Astrocyte (in vitro differentiated cells and primary cell): ENCODE measurements at regions not wholly inside any gene's neighbourhood (a gene's known extent, or its start where the extent isn't known, plus 50 kb on each side); places are given as distances from the start of the nearest gene placed in this dataset.

Source experiments
- DNase-seq: peaks from one replicate; pipeline ENCODE4 v3.0.0-alpha.2; 2010; ENCODE audit warnings: low read depth
- FAIRE-seq: peaks from 2 replicates; lab custom pipeline; 2011; peaks lifted over from hg19 to GRCh38; lab: Jason Lieb, UNC
- H2AFZ ChIP-seq: 2 replicates; pipeline ENCODE4 v1.6.0; 2012; ENCODE audit warnings: low read depth, low read length, inconsistent platforms
- H3K27ac ChIP-seq: 2 replicates; pipeline ENCODE4 v1.5.1; 2011; ENCODE audit warnings: low read depth, low read length, inconsistent platforms
- H3K27me3 ChIP-seq: 2 replicates; pipeline ENCODE4 v1.6.0; 2011; ENCODE audit warnings: low read length, inconsistent platforms; ENCODE audit not compliant: insufficient read depth
- H3K36me3 ChIP-seq: 2 replicates; pipeline ENCODE4 v1.5.1; 2011; ENCODE audit warnings: low read length, inconsistent platforms; ENCODE audit not compliant: insufficient read depth
- H3K4me1 ChIP-seq: 2 replicates; pipeline ENCODE4 v1.5.1; 2011; ENCODE audit warnings: low read length, inconsistent platforms; ENCODE audit not compliant: insufficient read depth
- H3K4me2 ChIP-seq: 2 replicates; pipeline ENCODE4 v1.6.0; 2012; ENCODE audit warnings: low read length, inconsistent platforms
- H3K4me3 ChIP-seq: 2 replicates; pipeline ENCODE4 v1.5.1; 2011; ENCODE audit warnings: low read depth, mild to moderate bottlenecking, low read length, inconsistent platforms; ENCODE audit not compliant: insufficient read depth
- H3K79me2 ChIP-seq: 2 replicates; pipeline ENCODE4 v1.6.0; 2012; ENCODE audit warnings: mild to moderate bottlenecking, low read length, inconsistent platforms; ENCODE audit not compliant: insufficient read depth
- H3K9ac ChIP-seq: 2 replicates; pipeline ENCODE4 v1.6.0; 2012; ENCODE audit warnings: mild to moderate bottlenecking, low read length, inconsistent platforms
- H3K9me3 ChIP-seq: 2 replicates; pipeline ENCODE4 v1.5.1; 2012; ENCODE audit warnings: low read depth, mild to moderate bottlenecking, low read length, inconsistent platforms; ENCODE audit not compliant: insufficient read depth
- H4K20me1 ChIP-seq: 2 replicates; pipeline ENCODE4 v1.6.0; 2012; ENCODE audit warnings: low read length, inconsistent platforms; ENCODE audit not compliant: insufficient read depth
- H3K27ac Mint-ChIP-seq: one replicate; pipeline ENCODE4 v1.8.0; 2021; ENCODE audit warnings: mild to moderate bottlenecking, mixed read lengths; ENCODE audit not compliant: unreplicated experiment
- H3K27me3 Mint-ChIP-seq: one replicate; pipeline ENCODE4 v1.8.0; 2021; ENCODE audit warnings: low read depth, mixed read lengths; ENCODE audit not compliant: unreplicated experiment
- H3K36me3 Mint-ChIP-seq: one replicate; pipeline ENCODE4 v1.8.0; 2021; ENCODE audit warnings: low read depth, mixed read lengths; ENCODE audit not compliant: unreplicated experiment
- H3K4me1 Mint-ChIP-seq: one replicate; pipeline ENCODE4 v1.8.0; 2021; ENCODE audit warnings: low read depth, mixed read lengths; ENCODE audit not compliant: unreplicated experiment
- H3K4me3 Mint-ChIP-seq: one replicate; pipeline ENCODE4 v1.8.0; 2021; ENCODE audit warnings: mild to moderate bottlenecking, moderate library complexity, mixed read lengths; ENCODE audit not compliant: unreplicated experiment
- H3K9me3 Mint-ChIP-seq: one replicate; pipeline ENCODE4 v1.8.0; 2021; ENCODE audit warnings: mild to moderate bottlenecking, mixed read lengths; ENCODE audit not compliant: unreplicated experiment
- EZH2 ChIP-seq: IDR thresholded peaks from 2 replicates; pipeline ENCODE4 v1.6.1; 2012; ENCODE audit warnings: mild to moderate bottlenecking, low read length, inconsistent platforms; ENCODE audit not compliant: insufficient read depth
- TF ChIP-seq, protein P1 (sequence below): IDR thresholded peaks from 2 replicates; pipeline ENCODE4 v1.5.1; 2011; ENCODE audit warnings: low read depth, mild to moderate bottlenecking, inconsistent platforms, low read length, moderate library complexity; ENCODE audit not compliant: insufficient read depth

DNA sequence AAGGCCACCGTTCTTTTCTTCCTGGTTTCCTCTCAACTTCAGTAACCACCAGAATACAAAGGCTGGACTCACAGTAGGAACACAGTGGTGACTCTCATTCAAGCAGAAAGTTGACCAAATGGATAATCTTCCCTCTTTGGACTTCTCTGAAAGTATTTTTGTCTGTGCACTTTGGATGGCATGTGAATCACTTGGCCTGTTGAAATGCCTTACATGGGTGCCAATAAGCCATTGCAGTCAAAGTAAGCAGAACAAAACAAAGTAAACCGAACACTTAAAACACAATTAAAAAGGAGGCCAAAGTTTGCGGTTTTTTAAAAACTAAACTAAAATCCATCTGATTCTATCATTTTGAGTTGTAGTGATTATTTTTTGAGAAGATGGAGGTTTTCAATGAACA, 370.1 kb upstream of the DDHD1 start:
- H3K27ac ChIP-seq: no peak overlapping the region
- no peaks in the 10 kb centered on the region for H3K36me3 ChIP-seq
- H3K4me3 ChIP-seq: no peak overlapping the region
- no peaks in the 10 kb centered on the region for H3K9me3 ChIP-seq
- H3K27me3 ChIP-seq: no peaks in the 10 kb centered on the region
- Mint-ChIP-seq H3K4me3 (no peak overlapping the region), H3K36me3 (no peaks in the 10 kb centered on the region), H3K9me3 (peaks cover 5% of the 10 kb centered on the region), H3K27me3 (no peaks in the 10 kb centered on the region), H3K4me1 (peaks cover 7% of the 10 kb centered on the region), H3K27ac (no peak overlapping the region)
- H3K9ac ChIP-seq: no peak overlapping the region
- H3K4me2 ChIP-seq: no peak overlapping the region
- no peak for TF ChIP-seq EZH2
- TF ChIP-seq, protein P1, sequence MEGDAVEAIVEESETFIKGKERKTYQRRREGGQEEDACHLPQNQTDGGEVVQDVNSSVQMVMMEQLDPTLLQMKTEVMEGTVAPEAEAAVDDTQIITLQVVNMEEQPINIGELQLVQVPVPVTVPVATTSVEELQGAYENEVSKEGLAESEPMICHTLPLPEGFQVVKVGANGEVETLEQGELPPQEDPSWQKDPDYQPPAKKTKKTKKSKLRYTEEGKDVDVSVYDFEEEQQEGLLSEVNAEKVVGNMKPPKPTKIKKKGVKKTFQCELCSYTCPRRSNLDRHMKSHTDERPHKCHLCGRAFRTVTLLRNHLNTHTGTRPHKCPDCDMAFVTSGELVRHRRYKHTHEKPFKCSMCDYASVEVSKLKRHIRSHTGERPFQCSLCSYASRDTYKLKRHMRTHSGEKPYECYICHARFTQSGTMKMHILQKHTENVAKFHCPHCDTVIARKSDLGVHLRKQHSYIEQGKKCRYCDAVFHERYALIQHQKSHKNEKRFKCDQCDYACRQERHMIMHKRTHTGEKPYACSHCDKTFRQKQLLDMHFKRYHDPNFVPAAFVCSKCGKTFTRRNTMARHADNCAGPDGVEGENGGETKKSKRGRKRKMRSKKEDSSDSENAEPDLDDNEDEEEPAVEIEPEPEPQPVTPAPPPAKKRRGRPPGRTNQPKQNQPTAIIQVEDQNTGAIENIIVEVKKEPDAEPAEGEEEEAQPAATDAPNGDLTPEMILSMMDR: no peak
- no peaks in the 10 kb centered on the region for H3K79me2 ChIP-seq
- DNase-seq (no peak), FAIRE-seq (no peak)
- H4K20me1 ChIP-seq: no peaks in the 10 kb centered on the region
- H3K4me1 ChIP-seq: peaks cover 7% of the 10 kb centered on the region
- H2AFZ ChIP-seq: no peak overlapping the region

DNA sequence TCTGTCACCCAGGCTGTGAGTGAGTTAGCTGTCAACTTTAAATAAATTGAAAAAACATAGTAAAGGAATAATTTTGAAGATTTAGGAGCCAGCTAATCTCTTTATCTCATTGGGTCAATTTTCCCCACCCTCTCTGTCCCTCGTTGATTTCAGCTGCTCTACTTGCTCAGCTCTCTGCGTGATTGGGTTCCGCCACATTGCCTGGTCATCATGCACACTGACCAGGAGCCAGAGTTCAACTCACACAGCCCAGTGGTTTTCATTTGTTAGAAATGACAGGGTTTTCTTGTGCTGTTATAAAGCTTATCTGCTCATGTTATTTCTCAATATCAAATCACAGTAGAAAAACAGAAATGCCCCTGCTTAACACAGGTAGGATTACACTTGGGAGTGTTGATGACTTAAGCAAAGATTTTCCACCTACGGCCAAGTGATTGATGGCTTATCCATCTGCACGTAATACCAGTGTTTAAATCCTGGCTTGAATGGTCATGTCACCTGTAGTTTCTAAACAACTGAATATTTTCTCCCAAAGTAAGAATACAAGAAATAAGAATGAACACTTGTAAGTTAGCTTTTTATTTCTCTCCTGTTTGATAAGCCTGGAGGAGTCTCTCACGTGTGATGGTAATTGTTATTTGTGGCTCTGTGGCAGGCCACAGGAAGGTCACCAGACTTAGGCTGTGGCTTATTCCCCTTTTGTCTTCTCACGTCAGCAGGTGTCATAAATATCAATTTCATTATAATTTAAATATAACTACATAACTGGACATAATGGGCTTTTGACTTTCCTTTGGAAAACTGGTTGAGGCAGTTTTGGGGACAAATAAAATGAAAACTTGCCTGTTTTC, 367.2 kb upstream of the DDHD1 start:
- H4K20me1 ChIP-seq: no peaks in the 10 kb centered on the region
- H2AFZ ChIP-seq: no peak overlapping the region
- Mint-ChIP-seq H3K4me1 (peaks cover 23% of the 10 kb centered on the region), H3K27me3 (no peaks in the 10 kb centered on the region), H3K9me3 (peaks cover 5% of the 10 kb centered on the region), H3K27ac (no peak overlapping the region), H3K36me3 (no peaks in the 10 kb centered on the region), H3K4me3 (no peak overlapping the region)
- no peak overlapping the region for H3K27ac ChIP-seq
- no peaks in the 10 kb centered on the region for H3K36me3 ChIP-seq
- FAIRE-seq (no peak), DNase-seq (no peak)
- no peaks in the 10 kb centered on the region for H3K9me3 ChIP-seq
- peaks cover 18% of the 10 kb centered on the region for H3K4me1 ChIP-seq
- H3K9ac ChIP-seq: no peak overlapping the region
- H3K27me3 ChIP-seq: no peaks in the 10 kb centered on the region
- H3K79me2 ChIP-seq: no peaks in the 10 kb centered on the region
- no peak for TF ChIP-seq EZH2
- TF ChIP-seq, protein P1: no peak
- no peak overlapping the region for H3K4me2 ChIP-seq
- no peak overlapping the region for H3K4me3 ChIP-seq

DNA sequence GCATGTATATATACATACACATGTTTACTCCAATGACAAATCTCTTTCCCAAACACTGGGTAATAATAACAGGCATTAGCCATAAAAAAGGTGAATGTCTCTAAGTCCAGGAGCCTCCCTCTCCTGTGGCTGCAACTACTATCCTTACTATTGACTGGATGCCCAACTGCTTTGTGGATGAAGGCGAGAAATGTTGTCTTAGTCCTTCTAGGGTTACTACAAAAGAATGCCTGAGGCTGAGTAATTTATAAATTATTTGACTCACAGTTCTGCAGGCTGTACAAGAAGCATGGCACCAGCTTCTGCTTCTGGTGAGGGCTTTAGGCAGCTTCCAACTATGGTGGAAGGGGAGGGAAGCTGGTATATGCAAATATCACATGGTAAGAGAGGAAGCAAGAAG, 366.0 kb upstream of the DDHD1 start:
- H3K9ac ChIP-seq: no peak overlapping the region
- no peaks in the 10 kb centered on the region for H3K79me2 ChIP-seq
- Mint-ChIP-seq H3K36me3 (no peaks in the 10 kb centered on the region), H3K27me3 (no peaks in the 10 kb centered on the region), H3K9me3 (peaks cover 5% of the 10 kb centered on the region), H3K4me3 (no peak overlapping the region), H3K27ac (no peak overlapping the region), H3K4me1 (peaks cover 29% of the 10 kb centered on the region)
- peak; percentile 49 for DNase-seq
- no peaks in the 10 kb centered on the region for H3K36me3 ChIP-seq
- FAIRE-seq: no peak
- H4K20me1 ChIP-seq: no peaks in the 10 kb centered on the region
- TF ChIP-seq, protein P1: no peak
- TF ChIP-seq EZH2: no peak
- H3K4me2 ChIP-seq: no peak overlapping the region
- no peaks in the 10 kb centered on the region for H3K27me3 ChIP-seq
- peaks cover 18% of the 10 kb centered on the region for H3K4me1 ChIP-seq
- no peak overlapping the region for H3K4me3 ChIP-seq
- no peak overlapping the region for H2AFZ ChIP-seq
- no peak overlapping the region for H3K27ac ChIP-seq
- no peaks in the 10 kb centered on the region for H3K9me3 ChIP-seq
